HG03045 (cell line): ENCODE measurements at regions not wholly inside any gene's neighbourhood (a gene's known extent, or its start where the extent isn't known, plus 50 kb on each side); places are given as distances from the start of the nearest gene placed in this dataset.

Experiments
- ATAC-seq: cut with Tn5 transposase; IDR thresholded peaks from one replicate; pipeline ENCODE4 v1.9.1; 2021; ENCODE audit warnings: mild to moderate bottlenecking, moderate library complexity; ENCODE audit not compliant: unreplicated experiment

GRCh38 chr20:19923762-19924161 lies 93.4 kb upstream of the NAA20 start:
- ATAC-seq: no peak

DNA sequence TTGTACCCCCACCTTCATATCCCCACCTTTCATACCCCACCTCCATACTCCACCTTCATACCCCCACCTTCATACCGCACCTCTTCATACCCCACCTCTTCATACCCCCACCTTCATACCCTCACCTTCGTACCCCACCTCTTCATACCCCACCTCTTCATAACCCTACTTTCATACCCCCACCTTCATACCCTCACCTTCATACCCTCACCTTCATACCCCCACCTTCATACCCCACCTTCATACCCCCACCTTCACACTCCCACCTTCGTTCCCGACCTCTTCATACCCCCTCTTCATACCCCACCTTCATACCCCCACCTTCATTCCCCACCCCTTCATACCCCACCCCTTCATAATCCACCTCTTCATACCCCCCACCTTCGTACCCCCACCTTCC lies 92.9 kb upstream of the NAA20 start:
- no peak for ATAC-seq

- ATAC-seq: no peak
These were observed 90.6 kb upstream of the NAA20 start for GRCh38 chr20:19926591-19926990.

DNA sequence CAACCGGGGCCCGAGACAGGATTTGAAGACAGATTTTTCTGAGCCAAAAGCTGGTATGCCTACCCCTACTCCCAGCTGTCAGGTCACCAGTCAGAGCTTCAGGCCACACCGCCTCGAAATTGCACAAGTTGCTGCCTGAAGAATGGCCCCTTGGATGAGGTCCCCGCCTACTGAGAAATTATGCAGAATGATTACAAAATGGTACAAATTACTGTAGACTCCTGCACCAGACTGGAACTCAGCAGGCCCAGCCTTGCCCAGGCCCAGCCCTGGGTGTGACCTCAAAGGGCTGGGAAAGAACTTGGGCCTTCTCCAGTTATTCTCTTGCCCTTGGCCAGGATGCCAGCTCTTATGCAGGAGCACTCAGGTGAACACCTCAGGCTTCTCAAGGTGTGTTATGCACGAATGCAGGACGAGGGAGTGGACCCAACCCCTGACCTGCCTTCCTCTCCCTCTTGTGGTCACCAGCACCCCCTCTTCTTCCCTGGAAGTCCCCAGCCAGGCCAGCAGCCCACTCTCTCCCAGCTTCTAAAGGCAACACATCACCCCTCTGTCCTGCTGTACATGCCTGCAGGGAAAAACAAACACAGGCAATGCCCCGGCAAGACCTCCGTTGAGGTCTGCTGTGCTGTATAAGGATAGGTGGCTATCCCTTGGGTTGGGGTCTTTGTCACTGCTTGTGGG lies 88.7 kb upstream of the NAA20 start:
- no peak for ATAC-seq

DNA sequence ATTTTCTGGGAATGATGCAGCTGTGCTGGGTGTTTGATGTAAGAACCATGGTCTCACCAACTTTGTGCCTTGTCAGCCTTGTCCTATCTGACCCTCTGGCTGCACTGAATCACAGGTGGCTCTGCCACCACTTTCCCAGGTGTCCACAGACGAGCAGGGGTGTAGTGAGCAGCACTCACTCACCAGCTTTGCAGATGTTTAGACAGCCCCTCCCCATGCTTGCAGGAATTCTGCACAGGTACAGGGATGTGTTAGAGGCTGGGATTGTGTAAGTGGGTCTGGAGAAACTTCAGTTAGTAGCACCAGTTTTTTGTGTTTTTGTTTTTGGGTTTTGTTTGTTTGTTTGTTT lies 88.2 kb upstream of the NAA20 start:
- ATAC-seq: no peak

- no peak for ATAC-seq
These were observed 87.5 kb upstream of the NAA20 start for GRCh38 chr20:19929481-19930145.

GRCh38 chr20:19930426-19930825 lies 86.7 kb upstream of the NAA20 start:
- ATAC-seq: no peak

DNA sequence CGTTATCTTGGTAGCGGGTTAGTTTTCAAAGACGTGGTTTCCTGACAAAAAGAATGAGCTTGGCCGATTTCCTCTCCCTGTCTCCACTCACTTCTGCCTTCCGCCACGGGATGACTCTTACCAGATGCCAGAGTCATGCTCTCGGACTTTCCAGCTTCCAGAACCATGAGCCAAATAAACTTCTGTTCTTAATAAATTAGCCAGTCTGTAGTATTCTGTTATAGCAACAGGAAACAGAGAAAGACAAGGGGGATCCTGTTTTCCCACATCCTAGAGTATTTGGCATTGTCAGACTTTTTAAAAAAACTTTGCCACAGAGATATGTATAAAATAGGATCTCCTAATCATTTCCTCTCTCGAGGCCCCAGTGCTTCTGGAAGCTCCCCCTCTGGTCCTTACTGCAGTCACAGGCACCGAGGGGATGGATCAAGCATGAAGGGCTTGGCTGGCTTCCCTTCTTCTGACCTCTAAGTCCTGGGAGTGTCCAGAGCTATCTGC lies 84.9 kb upstream of the NAA20 start:
- no peak for ATAC-seq

GRCh38 chr20:19934792-19935491 lies 82.2 kb upstream of the NAA20 start:
- no peak for ATAC-seq

GRCh38 chr20:19935842-19936241 lies 81.3 kb upstream of the NAA20 start:
- no peak for ATAC-seq

DNA sequence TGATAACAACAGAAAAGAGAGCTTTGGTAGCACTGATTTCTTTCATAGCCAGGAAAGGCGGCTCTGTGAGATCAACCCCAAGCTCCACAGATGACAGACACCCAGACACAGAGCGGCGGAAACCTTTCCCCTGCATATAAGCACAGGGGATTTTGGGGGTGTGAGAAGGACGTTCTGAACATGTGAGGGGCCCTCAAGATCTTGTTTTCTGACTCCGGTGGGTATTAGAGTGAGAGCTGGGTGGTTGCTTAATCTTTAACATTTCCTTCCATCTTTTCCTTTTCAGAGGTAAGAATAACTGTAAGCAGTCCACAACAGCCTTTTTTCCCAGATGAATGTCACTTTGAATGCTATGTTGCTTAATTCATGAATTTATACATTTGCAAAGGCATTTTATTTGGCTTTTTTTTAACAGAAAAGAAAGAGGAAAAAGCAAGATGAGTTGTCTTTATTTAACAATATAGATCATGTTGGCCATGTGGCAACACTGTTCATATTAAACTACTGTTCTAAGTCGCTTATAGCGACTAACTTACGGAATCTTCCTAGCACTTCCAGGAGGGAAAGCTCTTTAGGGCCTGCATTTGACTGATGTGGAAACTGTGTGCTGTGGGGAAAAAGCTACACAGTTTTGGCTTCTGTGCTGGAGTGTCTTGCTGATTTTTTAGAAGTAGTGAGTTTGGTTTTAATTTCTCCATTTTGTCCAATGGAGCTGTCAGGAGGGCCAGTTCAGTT lies 80.5 kb upstream of the NAA20 start:
- no peak for ATAC-seq

- ATAC-seq: peak; percentile 26
These were observed 79.9 kb upstream of the NAA20 start for GRCh38 chr20:19937218-19937617.

DNA sequence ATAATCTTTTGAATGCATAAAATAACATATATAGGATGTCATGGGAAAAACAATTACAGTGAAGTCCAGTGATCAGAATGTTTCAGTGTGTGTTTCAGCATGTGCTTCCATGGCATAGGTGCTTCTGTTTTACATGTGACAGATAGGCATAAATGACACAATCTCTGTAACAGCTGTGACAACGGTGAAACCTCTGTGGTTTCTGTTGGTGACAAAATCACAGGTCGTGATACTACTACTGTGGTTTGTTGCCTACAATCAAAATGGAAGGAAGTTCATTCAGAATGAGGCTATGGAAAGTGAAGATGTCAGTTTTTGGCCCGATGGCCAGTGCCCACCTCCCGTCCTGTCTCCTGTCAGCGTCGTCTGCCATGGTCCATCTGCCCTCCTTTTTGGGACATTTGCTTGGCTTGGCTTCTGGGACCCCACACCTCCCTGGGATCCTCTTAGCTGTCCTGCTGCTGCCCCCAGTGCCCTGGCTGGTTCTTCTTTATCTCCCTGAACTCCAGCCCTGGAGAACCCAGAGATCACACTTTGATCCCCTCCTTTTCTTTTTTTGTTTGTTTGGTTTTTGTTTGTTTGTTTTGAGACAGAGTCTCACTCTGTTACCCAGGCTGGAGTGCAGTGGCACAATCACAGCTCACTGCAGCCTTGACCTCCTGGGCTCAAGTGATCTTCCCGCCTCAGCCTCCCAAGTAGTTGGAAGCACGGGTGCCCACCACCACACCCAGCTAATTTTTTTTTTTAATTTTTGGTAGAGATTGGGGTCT lies 79.3 kb upstream of the NAA20 start:
- ATAC-seq: peak; percentile 81

GRCh38 chr20:19938421-19939090 lies 78.6 kb upstream of the NAA20 start:
- ATAC-seq: no peak

DNA sequence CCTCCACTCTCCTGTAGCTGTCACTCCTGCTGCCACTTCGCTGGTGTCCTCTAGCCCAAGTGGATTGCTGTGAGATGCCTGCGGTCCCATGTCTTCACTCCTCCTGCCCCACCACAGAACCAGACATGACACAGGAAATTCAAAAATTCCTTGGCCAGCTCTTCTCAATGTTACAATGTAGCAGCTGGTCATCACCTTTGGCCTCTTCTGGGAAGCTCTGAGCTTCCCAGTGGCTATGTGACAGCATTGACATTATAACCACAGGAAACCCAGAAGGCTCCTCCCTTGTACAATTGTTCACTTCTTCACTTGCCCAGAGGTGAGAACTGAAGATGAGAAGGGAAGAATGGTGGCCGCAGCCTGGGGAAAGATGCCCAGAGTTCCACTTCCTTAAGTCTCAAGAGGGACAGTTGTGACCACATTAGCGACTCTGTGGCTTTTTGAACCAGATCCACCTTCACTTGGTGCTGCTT lies 76.1 kb upstream of the NAA20 start:
- no peak for ATAC-seq

DNA sequence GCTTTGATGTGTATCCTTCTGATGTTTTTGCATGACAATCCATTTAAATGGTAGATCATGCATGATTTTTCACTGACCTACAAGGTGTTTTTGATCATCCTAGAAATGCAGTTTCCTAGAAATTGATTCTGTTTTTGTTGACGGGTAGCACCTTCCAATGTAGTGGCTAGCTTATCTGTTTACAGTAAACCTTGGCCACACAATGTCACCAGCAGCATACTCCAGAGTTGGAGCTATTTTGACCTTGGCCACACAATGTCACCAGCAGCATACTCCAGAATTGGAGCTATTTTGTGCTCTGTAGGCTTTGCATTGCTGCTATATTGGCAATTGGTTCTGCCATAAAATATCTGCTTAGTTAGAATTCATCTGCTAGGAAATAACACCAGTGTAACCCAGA lies 74.6 kb upstream of the NAA20 start:
- no peak for ATAC-seq

GRCh38 chr20:19943061-19943521 lies 74.1 kb upstream of the NAA20 start:
- no peak for ATAC-seq

DNA sequence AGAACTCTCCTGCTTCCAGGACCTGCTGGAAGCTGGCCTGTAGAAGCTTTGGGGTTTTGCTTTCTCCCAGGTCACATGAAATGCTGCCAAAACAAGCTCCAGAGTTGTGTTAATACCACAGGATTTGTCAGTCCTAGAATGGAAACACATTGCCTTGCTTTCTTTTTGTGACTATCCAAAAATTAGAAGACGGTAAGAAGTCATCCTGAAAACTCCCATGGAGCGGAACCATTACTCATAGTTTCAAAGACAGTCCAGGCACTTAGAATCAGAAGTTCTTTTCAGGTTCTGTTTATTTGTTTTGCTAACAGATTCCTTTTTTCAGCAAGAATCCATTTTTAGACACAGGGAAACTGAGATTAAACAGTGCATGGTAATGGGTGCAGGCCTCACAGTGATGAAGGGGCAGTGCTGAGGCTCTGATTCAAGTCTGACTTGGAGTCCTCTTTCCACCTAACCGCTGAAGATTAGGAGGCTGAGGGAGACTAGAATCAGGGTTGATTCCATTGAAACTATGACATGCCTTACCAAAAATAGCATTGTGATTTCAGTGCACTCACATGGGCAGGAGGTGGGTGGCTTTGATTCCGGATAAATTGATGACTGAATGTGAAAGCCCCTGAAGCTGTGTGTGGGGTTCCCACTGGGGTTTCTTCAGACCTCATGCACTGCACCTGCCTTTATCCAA lies 72.2 kb upstream of the NAA20 start:
- ATAC-seq: peak; percentile 54
